Aorta (tissue), 5 donors: ENCODE measurements at regions not wholly inside any gene's neighbourhood (a gene's known extent, or its start where the extent isn't known, plus 50 kb on each side); places are given as distances from the start of the nearest gene placed in this dataset.
"Not testable (repeated sequence)": the region's sequence is repeated elsewhere in the genome, so short reads cannot be mapped to it uniquely, and the experiment has no call there.

Source experiments
- ATAC-seq: fragments of 200-7000 bp; cut with Tn5 transposase; one replicate; pipeline ENCODE4 v1.9.1; 2022; ENCODE audit warnings: moderate library complexity; ENCODE audit not compliant: low FRiP score
- DNase-seq, 2 donors: peaks; one replicate each; pipeline ENCODE4 v3.0.0-alpha.2; 2020
- H3K27ac ChIP-seq, 2 donors: one replicate each; pipeline ENCODE4 v1.5.1; 2013; ENCODE audit warnings: low read length in 2 of 2, mild to moderate bottlenecking in 2 of 2, moderate library complexity in 2 of 2, control low read depth in 1 of 2, inconsistent platforms in 1 of 2, low read depth in 1 of 2
- H3K27me3 ChIP-seq, 2 donors: one replicate each; pipeline ENCODE4 v1.6.1; 2013; ENCODE audit warnings: control low read depth in 1 of 2, low read length in 1 of 2, mild to moderate bottlenecking in 1 of 2, moderate library complexity in 1 of 2; ENCODE audit not compliant: insufficient read depth in 2 of 2, control insufficient read depth in 1 of 2
- H3K36me3 ChIP-seq, 2 donors: one replicate each; pipeline ENCODE4 v1.6.1; 2013; ENCODE audit warnings: control low read depth in 1 of 2, low read length in 1 of 2, mild to moderate bottlenecking in 1 of 2; ENCODE audit not compliant: insufficient read depth in 2 of 2, control insufficient read depth in 1 of 2
- H3K4me1 ChIP-seq, 2 donors: one replicate each; pipeline ENCODE4 v1.6.1; 2013; ENCODE audit warnings: low read length in 2 of 2, control low read depth in 1 of 2, mild to moderate bottlenecking in 1 of 2, moderate library complexity in 1 of 2; ENCODE audit not compliant: insufficient read depth in 2 of 2, control insufficient read depth in 1 of 2
- H3K4me3 ChIP-seq, 2 donors: one replicate each; pipeline ENCODE4 v1.5.1; 2013; ENCODE audit warnings: low read length in 2 of 2, control low read depth in 1 of 2, mild to moderate bottlenecking in 1 of 2
- H3K9me3 ChIP-seq: one replicate; pipeline ENCODE4 v1.6.1; 2013; ENCODE audit warnings: mild to moderate bottlenecking, low read length; ENCODE audit not compliant: control insufficient read depth
- WGBS, 2 donors: extraction: QIAGEN DNeasy Blood & Tissue Kit; methylation state at CpG; one replicate each; pipeline ENCODE4 v1.1.7; 2013; 5-methylcytosine and 5-hydroxymethylcytosine counted together
- intact Hi-C, 2 donors: fragments of 100-400 bp; cut with DNase I; formaldehyde crosslinking; loops; one replicate each; pipeline versions ENCODE4 v1.14.2 to v1.15.0; 2022
- donor health status: healthy with polysubstance abuse.
- donor health status: Bipolar disorder and iron deficiency.
- donor health status: DM: no; HTN: no; CAD: no.
- donor health status: DM: no; HTN: no; CAD: no.
- donor health status: DM: yes; HTN: yes; CAD: no.

DNA sequence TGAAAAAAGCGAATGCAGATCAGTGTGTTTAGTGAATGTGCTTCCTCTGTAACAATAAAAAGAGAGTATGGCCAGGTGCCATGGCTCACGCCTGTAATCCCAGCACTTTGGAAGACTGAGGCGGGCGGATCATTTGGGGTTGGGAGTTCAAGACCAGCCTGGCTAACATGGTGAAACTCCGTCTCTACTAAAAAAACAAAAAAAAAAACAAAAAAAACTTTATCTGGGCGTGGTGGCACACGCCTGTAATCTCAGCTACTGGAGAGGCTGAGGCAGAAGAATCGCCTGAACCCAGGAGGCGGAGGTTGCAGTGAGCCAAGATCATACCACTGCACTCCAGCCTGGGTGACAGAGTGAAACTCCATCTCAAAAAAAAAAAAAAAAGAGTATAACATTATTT, 152.9 kb downstream of the ZFP64 start:
- WGBS, 2 donors: 95 to 96% methylated on average over 9 of the region's 9 CpGs
- H3K36me3 ChIP-seq, ATAC-seq, H3K4me1 ChIP-seq, H3K4me3 ChIP-seq, H3K9me3 ChIP-seq, intact Hi-C loops, DNase-seq, H3K27ac ChIP-seq, H3K27me3 ChIP-seq: not testable (repeated sequence)

DNA sequence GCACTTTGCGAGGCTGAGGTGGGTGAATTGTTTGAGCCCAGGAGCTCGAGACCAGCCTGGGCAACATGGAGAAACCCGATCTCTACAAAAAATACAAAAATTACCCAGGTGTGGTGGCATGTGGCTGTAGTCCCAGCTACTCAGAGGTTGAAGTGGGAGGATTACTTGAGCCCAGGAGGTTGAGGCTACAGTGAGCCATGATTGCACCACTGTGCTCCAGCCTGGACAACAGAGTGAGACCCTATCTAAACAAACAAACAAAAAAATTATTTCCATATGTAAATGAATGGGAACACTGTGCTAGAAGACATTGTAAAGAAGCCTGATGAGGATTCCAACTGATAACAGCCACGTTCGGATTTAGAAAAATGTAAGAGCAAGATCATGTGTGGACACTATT, 154.2 kb downstream of the ZFP64 start:
- intact Hi-C loops: no loop called here
- DNase-seq (no peak), ATAC-seq (no peak)
- no peaks in the 10 kb centered on the region for H3K4me1 ChIP-seq
- H3K9me3 ChIP-seq: no peaks in the 10 kb centered on the region
- H3K4me3 ChIP-seq: no peak overlapping the region
- no peaks in the 10 kb centered on the region for H3K36me3 ChIP-seq
- H3K27ac ChIP-seq: no peak overlapping the region
- no peaks in the 10 kb centered on the region for H3K27me3 ChIP-seq
- 87 to 88% methylated on average over 5 of the region's 5 CpGs for WGBS, 2 donors

DNA sequence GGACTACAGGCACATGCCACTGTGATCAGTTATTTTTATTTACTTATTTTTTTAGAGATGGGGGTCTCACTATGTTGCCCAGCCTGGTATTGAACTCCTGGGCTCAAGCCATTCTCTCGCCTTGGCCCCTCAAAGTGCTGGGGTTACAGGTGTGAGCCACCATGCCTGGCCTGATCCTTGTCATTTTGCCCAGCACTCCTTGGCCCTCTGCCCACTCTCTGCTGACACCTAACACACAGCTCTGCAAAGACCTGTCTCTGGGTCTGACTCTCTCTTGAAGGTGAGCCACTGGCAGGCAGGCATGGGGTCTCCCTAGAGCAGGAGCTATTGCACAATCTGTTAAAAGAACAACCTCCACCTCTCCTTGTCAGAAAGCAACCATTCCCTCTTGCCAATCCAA, 155.6 kb downstream of the ZFP64 start:
- DNase-seq (no peak), ATAC-seq (no peak)
- WGBS, 2 donors: 95 to 100% methylated on average over 1 of the region's 1 CpG
- intact Hi-C loops: no loop called here
- Histone ChIP-seq H3K27ac (no peak overlapping the region), H3K4me3 (no peak overlapping the region), H3K9me3 (no peaks in the 10 kb centered on the region), H3K36me3 (no peaks in the 10 kb centered on the region), H3K4me1 (no peaks in the 10 kb centered on the region), H3K27me3 (no peaks in the 10 kb centered on the region)

DNA sequence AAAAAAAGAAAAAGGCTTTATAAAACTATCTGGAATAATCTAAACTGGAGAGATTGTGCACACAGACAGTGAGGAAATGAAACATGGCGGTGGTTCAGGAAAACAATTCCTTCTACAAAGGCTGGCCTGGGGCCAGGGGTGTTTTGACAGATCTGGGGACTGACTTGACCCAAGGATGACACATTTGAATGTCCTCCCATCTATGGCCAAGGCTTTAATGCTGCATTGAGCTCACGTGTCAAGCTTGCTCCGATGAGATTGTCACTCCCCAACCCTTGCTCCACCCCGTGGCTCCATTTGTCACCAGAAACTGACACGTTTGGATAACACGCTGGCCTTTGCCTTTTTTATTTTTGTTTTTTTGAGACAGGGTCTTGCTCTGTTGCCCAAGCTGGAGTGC, 156.1 kb downstream of the ZFP64 start:
- Histone ChIP-seq H3K4me3 (no peak overlapping the region), H3K9me3 (no peaks in the 10 kb centered on the region), H3K4me1 (no peaks in the 10 kb centered on the region), H3K27me3 (no peaks in the 10 kb centered on the region), H3K36me3 (no peaks in the 10 kb centered on the region), H3K27ac (no peak overlapping the region)
- DNase-seq (no peak), ATAC-seq (no peak)
- 27 to 44% methylated on average over 6 of the region's 6 CpGs for WGBS, 2 donors
- intact Hi-C loops: no loop called here

DNA sequence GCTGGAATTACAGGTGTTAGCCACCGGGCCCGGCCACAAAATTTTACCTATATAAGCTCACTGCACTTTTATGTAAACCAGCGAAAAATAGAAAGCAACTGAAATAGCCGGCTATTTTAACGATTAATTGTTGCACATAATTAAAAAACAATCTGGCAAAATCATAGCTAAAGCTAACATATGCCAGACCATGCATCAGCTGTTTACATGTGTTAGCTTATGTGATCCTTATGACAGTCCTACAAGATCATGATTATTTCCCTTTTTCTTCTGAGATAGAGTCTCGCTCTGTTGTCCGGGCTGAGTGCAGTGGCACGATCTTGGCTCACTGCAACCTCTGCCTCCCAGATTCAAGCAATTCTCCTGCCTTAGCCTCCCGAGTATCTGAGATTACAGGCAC, 157.0 kb downstream of the ZFP64 start:
- intact Hi-C loops: no loop called here
- Histone ChIP-seq H3K36me3 (no peaks in the 10 kb centered on the region), H3K27me3 (no peaks in the 10 kb centered on the region), H3K27ac (no peak overlapping the region), H3K4me1 (no peaks in the 10 kb centered on the region), H3K9me3 (no peaks in the 10 kb centered on the region), H3K4me3 (no peak overlapping the region)
- WGBS, 2 donors: 94 to 96% methylated on average over 9 of the region's 9 CpGs
- ATAC-seq: no peak
- DNase-seq: no peak

DNA sequence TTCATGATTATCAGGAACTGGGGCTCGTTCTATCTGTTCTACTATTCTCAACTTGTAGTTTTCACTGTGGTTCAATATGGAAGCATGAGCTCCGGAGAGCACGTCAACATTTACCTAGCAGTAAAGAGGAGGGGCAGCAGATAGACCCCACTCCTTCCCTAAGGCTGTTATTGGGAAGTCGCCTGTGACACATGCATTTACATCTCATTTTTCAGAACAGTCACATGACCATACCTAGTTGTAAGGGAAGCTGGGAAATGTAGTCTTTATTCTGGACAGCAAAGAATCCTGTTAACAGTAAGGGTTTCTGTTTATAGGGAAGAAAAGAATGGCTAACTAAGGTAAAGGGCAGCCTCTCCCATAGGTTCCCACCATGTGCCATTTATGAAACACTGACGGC, 158.3 kb downstream of the ZFP64 start:
- H3K4me1 ChIP-seq: no peaks in the 10 kb centered on the region
- intact Hi-C loops: no loop called here
- no peaks in the 10 kb centered on the region for H3K36me3 ChIP-seq
- ATAC-seq (no peak), DNase-seq (no peak)
- no peak overlapping the region for H3K4me3 ChIP-seq
- H3K27me3 ChIP-seq: no peaks in the 10 kb centered on the region
- no peaks in the 10 kb centered on the region for H3K9me3 ChIP-seq
- WGBS, 2 donors: 81 to 84% methylated on average over 5 of the region's 5 CpGs
- no peak overlapping the region for H3K27ac ChIP-seq

DNA sequence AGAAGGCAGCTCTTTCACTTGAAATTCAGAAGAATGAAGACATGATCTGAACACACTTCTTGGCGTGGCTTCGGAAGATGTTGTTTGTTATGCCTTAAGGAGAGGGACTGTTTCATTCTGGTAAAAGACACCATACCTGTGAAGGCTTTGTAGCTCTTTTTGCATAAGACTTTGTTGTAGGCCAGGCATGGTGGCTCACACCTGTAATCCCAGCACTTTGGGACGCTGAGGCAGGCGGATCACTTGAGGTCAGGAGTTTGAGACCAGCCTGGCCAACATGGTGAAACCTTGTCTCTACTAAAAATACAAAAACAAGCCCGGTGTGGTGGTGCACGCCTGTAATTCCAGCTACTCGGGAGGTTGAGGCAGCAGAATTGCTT, 159.3 kb downstream of the ZFP64 start:
- intact Hi-C loops, H3K4me3 ChIP-seq, H3K27ac ChIP-seq, H3K4me1 ChIP-seq, ATAC-seq, DNase-seq, H3K27me3 ChIP-seq, H3K36me3 ChIP-seq, H3K9me3 ChIP-seq: not testable (repeated sequence)
- 94 to 95% methylated on average over 7 of the region's 7 CpGs for WGBS, 2 donors

DNA sequence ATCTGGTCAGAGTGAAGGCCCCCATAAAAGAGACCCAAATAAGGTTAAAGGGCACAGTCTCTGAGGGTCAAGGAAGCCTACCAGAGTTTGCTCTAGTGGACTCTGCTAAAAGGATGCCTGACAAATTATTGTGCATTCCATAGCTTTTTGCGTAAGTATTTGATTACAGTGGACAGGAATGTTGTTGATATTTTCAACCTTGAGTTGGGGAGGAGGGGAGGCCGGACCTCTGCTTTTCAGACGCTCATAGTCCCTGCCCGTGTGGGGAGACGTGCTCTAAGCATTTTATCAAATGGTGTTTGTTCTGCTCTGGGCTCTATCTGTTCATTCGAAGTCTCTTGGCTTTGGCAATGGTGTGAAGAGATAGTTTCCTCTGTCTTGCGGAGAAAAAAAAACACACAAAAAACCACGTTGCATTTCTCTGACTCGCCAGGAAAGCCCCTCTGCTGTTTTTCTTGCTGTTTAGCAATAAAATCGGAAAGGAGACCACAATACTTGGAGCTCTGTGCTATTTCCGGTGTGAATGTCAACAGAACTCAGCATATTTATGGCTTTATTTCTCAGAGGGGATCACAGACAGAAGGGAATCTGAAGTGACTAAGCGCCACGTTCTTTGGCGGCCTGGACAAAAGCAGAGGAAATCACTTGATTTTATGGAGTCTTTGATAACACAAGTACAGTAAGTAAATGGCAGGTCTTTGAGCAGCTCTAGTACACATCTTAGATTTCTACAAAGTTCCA, 159.8 kb downstream of the ZFP64 start:
- no peak overlapping the region for H3K4me3 ChIP-seq
- H3K27me3 ChIP-seq: no peaks in the 10 kb centered on the region
- WGBS, 2 donors: 15 to 21% methylated on average over 14 of the region's 14 CpGs
- no peak for DNase-seq
- no peaks in the 10 kb centered on the region for H3K36me3 ChIP-seq
- ATAC-seq: peak; percentile 41
- intact Hi-C loops: no loop called here
- no peaks in the 10 kb centered on the region for H3K4me1 ChIP-seq
- H3K9me3 ChIP-seq: no peaks in the 10 kb centered on the region
- H3K27ac ChIP-seq: no peak overlapping the region

DNA sequence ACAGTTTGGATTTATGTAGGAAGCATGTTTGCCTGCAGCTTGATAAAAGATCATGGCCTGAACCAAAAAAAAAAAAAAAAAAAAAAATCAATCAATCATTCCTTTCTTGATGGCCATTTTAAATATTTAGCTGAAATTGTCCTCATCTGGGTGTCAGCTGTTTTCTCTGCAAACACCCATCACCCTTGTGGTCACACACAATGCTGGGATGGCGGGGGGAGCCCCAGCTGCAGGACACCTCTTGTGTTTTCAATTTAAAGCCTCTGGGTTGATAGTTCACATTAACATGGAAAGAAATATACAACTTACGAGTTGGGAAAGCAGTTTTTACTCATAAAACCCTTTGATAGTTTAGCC, 160.4 kb downstream of the ZFP64 start:
- Histone ChIP-seq H3K4me3 (no peak overlapping the region), H3K36me3 (no peaks in the 10 kb centered on the region), H3K27me3 (no peaks in the 10 kb centered on the region), H3K27ac (no peak overlapping the region), H3K9me3 (no peaks in the 10 kb centered on the region), H3K4me1 (no peaks in the 10 kb centered on the region)
- 89 to 91% methylated on average over 2 of the region's 2 CpGs for WGBS, 2 donors
- DNase-seq (no peak), ATAC-seq (no peak)
- intact Hi-C loops: no loop called here
